ENCODE measurements at regions not wholly inside any gene's neighbourhood (a gene's known extent, or its start where the extent isn't known, plus 50 kb on each side); places are given as distances from the start of the nearest gene placed in this dataset.
"Not testable (repeated sequence)": the region's sequence is repeated elsewhere in the genome, so short reads cannot be mapped to it uniquely, and the experiment has no call there.

DNA sequence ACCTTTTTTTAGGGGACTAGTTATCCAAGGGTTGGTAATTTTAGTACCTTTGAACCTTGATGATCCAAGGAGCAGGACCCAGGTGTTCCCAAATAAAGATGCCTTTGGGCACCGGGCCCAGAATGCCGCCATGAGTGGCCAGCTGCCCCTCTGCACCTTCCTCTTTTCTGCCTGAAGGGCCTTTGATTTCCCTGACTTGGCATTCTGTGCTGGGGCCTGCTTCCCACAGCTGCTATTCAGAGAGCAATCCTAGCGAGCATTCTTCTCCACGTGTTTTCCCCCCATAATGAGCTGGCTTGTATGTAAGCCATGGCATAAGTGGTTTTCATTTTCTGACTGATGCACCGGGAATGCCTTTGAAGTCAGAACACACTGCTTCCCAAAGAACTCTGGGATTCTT lies 82.6 kb upstream of the IKBKE start:
- H3K4me1 ChIP-seq (ENCODE audit: insufficient read depth, low read length); H3K4me3 ChIP-seq (ENCODE audit: low read length); H3K4me1 Mint-ChIP-seq (ENCODE audit: low read depth); H3K27me3 Mint-ChIP-seq; CTCF ChIA-PET; H3K27me3 ChIP-seq (ENCODE audit: control insufficient read depth in 1 of 2, insufficient read depth in 2 of 2, low read length in 2 of 2); H3K27ac Mint-ChIP-seq; H3K27ac ChIP-seq (ENCODE audit: low read depth in 1 of 2, low read length in 2 of 2); ATAC-seq (ENCODE audit: poor library complexity); intact Hi-C loops (cut with DNase I, micrococcal nuclease); H3K36me3 ChIP-seq (ENCODE audit: insufficient read depth, low read length); H3K9me3 ChIP-seq (ENCODE audit: control insufficient read depth in 1 of 2, insufficient read depth in 1 of 2, low read length in 2 of 2); DNase-seq; POLR2A ChIA-PET; H3K36me3 Mint-ChIP-seq (ENCODE audit: low read depth); H3K4me3 Mint-ChIP-seq; H3K9me3 Mint-ChIP-seq: not testable (repeated sequence)

DNA sequence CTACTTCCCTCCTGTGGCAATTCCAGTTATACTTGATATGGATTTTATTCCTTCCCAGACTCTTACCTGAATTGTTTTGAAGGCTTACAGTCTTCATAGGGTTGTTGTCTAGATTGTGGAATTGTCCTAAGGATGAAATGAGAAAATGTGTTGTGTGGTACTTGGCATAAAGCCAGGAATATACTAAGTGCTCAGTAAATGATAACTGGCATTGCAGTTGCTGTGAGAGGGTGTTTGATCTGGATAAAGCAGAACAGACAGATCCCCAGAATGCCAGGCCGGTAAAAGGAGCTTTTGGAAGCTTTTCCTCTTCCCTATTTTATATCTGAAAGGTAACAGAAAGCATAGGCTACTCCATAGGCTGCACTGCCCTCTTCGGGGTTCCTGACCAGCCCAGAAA lies 78.4 kb upstream of the IKBKE start:
- H3K36me3 Mint-ChIP-seq (ENCODE audit: low read depth); H3K4me3 Mint-ChIP-seq; ATAC-seq (ENCODE audit: poor library complexity); H3K4me1 ChIP-seq (ENCODE audit: insufficient read depth, low read length); CTCF ChIA-PET; H3K36me3 ChIP-seq (ENCODE audit: insufficient read depth, low read length); intact Hi-C loops (cut with DNase I, micrococcal nuclease); H3K4me3 ChIP-seq (ENCODE audit: low read length); H3K9me3 ChIP-seq (ENCODE audit: control insufficient read depth in 1 of 2, insufficient read depth in 1 of 2, low read length in 2 of 2); H3K27me3 ChIP-seq (ENCODE audit: control insufficient read depth in 1 of 2, insufficient read depth in 2 of 2, low read length in 2 of 2); H3K9me3 Mint-ChIP-seq; H3K27ac ChIP-seq (ENCODE audit: low read depth in 1 of 2, low read length in 2 of 2); H3K4me1 Mint-ChIP-seq (ENCODE audit: low read depth); H3K27me3 Mint-ChIP-seq; H3K27ac Mint-ChIP-seq; POLR2A ChIA-PET; DNase-seq: not testable (repeated sequence)

DNA sequence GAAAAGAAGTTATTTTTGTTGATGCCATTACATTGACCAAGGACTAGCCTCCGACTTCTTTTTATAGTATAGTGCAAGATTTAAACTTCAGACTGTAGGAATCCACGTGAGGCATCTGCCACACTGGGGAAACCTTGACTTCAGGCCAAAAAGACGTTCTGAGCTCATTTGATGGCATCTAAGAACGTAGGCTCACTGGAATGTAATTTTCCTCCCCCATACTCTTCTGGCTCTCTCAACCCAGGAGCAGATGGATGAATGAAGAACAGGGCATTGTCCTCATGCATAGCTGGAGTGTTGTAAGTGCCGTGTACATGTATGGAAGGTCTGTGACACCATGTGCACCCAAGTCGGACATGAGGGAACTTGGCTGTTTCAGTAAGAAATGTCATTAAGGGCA lies 72.8 kb upstream of the IKBKE start:
- H3K27ac Mint-ChIP-seq, result not testable (repeated sequence)

DNA sequence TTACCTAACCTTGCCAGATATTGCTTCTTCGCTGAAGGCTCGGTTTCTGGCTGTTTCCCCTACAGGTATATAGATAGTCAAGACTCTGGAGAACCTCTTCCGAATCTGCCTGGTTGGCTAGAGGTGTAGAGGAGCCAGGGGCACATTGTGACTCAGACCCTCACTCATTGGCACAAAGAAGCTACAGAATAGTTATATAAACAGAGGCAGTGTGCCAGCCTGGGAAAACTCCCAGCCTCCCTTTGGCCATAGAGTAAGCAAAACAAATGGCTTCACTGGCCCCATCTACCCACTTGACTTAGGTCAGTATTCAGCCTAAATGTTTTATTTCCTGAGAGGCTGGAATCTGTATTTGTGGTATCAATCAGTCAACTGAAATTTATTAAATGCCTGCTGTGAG lies 72.0 kb upstream of the IKBKE start:
- H3K27me3 Mint-ChIP-seq; DNase-seq; POLR2A ChIA-PET; CTCF ChIA-PET; H3K4me3 ChIP-seq (ENCODE audit: low read length); ATAC-seq (ENCODE audit: poor library complexity); H3K4me1 ChIP-seq (ENCODE audit: insufficient read depth, low read length); H3K9me3 ChIP-seq (ENCODE audit: control insufficient read depth in 1 of 2, insufficient read depth in 1 of 2, low read length in 2 of 2); H3K27ac ChIP-seq (ENCODE audit: low read depth in 1 of 2, low read length in 2 of 2); H3K27me3 ChIP-seq (ENCODE audit: control insufficient read depth in 1 of 2, insufficient read depth in 2 of 2, low read length in 2 of 2); H3K36me3 ChIP-seq (ENCODE audit: insufficient read depth, low read length); H3K9me3 Mint-ChIP-seq; H3K36me3 Mint-ChIP-seq (ENCODE audit: low read depth); H3K27ac Mint-ChIP-seq; intact Hi-C loops (cut with DNase I, micrococcal nuclease); H3K4me1 Mint-ChIP-seq (ENCODE audit: low read depth); H3K4me3 Mint-ChIP-seq: not testable (repeated sequence)

More for the DNA sequence above, 72.8 kb upstream of the IKBKE start:
- ATAC-seq (ENCODE audit: poor library complexity); H3K4me3 Mint-ChIP-seq; H3K36me3 Mint-ChIP-seq (ENCODE audit: low read depth); H3K27me3 Mint-ChIP-seq; H3K9me3 Mint-ChIP-seq; POLR2A ChIA-PET; CTCF ChIA-PET; H3K9me3 ChIP-seq (ENCODE audit: control insufficient read depth in 1 of 2, insufficient read depth in 1 of 2, low read length in 2 of 2); H3K4me3 ChIP-seq (ENCODE audit: low read length); intact Hi-C loops (cut with DNase I, micrococcal nuclease); H3K36me3 ChIP-seq (ENCODE audit: insufficient read depth, low read length); DNase-seq; H3K27ac ChIP-seq (ENCODE audit: low read depth in 1 of 2, low read length in 2 of 2); H3K4me1 Mint-ChIP-seq (ENCODE audit: low read depth); H3K27me3 ChIP-seq (ENCODE audit: control insufficient read depth in 1 of 2, insufficient read depth in 2 of 2, low read length in 2 of 2); H3K4me1 ChIP-seq (ENCODE audit: insufficient read depth, low read length): not testable (repeated sequence)

DNA sequence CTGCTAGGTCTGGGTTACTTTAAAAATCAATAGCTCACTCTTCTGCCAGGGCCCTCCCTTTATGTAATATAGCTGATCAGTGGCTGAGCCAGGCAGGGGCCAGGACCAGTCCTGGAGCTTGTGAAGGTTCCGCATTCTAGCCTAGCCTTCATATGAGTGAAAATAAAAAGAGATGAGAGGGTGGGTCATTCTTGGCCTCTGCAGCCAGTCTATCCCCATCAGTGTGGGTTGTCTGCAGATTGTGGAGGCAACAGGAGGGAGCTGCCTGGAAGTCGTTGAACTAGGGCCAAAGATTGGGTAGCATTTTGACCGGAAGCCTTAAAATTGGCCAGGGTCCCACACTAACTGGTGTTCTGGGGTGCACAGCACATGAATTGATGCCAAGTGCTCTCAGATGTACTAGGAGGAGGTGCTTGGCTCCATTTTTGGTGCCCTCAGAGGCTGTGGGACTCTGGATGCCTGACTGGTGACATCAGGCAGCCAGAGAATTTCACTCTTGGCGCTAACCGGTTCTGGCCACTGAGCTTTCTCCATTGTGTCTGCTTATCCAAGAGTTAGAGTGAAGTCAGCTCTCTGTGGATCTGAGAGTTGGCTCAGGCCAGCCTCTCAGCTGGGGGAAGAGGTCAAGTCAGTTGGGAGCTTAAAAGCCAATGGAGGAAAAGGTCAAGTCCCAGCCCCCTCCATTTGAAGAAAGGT lies 66.5 kb upstream of the IKBKE start:
- H3K4me1 Mint-ChIP-seq (ENCODE audit: low read depth); H3K9me3 ChIP-seq (ENCODE audit: control insufficient read depth in 1 of 2, insufficient read depth in 1 of 2, low read length in 2 of 2); POLR2A ChIA-PET; H3K27ac Mint-ChIP-seq; H3K27me3 ChIP-seq (ENCODE audit: control insufficient read depth in 1 of 2, insufficient read depth in 2 of 2, low read length in 2 of 2); H3K4me3 ChIP-seq (ENCODE audit: low read length); H3K27me3 Mint-ChIP-seq; H3K36me3 Mint-ChIP-seq (ENCODE audit: low read depth); H3K4me3 Mint-ChIP-seq; H3K36me3 ChIP-seq (ENCODE audit: insufficient read depth, low read length); ATAC-seq (ENCODE audit: poor library complexity); H3K4me1 ChIP-seq (ENCODE audit: insufficient read depth, low read length); H3K9me3 Mint-ChIP-seq; CTCF ChIA-PET; intact Hi-C loops (cut with DNase I, micrococcal nuclease); DNase-seq; H3K27ac ChIP-seq (ENCODE audit: low read depth in 1 of 2, low read length in 2 of 2): not testable (repeated sequence)

DNA sequence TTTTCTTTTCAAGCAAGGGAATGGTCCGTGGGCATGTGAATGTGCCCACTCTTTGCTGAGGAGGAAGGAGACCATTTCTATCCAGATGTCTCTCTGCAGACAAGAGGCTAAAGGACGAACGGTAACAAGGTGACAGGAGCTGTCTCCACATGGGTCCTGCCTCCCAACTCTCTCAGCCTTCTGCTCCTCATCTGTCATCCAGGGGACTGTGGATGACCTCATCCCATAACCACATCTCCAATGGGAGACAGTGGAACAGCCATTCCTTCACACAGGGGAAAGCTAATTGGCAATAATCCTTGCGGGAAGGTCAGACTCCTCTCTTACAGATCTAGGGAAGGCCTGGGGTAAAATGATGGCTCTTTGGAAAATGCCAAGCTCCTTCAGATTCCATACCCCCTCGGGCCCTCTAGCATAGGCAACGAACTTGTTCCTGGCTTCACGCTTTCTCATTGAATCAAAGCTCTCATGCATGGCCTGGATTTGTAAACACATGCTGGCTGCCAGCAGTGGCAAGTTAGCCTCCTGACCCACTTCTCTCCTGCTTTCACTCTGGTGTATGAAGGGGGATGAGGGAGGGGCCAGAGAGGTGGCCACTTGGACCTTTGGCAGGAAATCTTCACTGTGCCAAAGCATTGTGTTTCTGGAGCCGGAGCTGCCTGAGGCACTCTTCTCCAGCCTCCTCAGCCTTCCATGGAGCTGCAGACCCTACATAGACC lies 65.8 kb upstream of the IKBKE start:
- ATAC-seq (ENCODE audit: poor library complexity); H3K36me3 ChIP-seq (ENCODE audit: insufficient read depth, low read length); H3K27ac ChIP-seq (ENCODE audit: low read depth in 1 of 2, low read length in 2 of 2); H3K4me1 ChIP-seq (ENCODE audit: insufficient read depth, low read length); H3K27me3 ChIP-seq (ENCODE audit: control insufficient read depth in 1 of 2, insufficient read depth in 2 of 2, low read length in 2 of 2); CTCF ChIA-PET; intact Hi-C loops (cut with DNase I, micrococcal nuclease); H3K36me3 Mint-ChIP-seq (ENCODE audit: low read depth); H3K4me3 Mint-ChIP-seq; H3K27me3 Mint-ChIP-seq; H3K4me1 Mint-ChIP-seq (ENCODE audit: low read depth); H3K4me3 ChIP-seq (ENCODE audit: low read length); POLR2A ChIA-PET; H3K9me3 ChIP-seq (ENCODE audit: control insufficient read depth in 1 of 2, insufficient read depth in 1 of 2, low read length in 2 of 2); H3K9me3 Mint-ChIP-seq; H3K27ac Mint-ChIP-seq; DNase-seq: not testable (repeated sequence)

DNA sequence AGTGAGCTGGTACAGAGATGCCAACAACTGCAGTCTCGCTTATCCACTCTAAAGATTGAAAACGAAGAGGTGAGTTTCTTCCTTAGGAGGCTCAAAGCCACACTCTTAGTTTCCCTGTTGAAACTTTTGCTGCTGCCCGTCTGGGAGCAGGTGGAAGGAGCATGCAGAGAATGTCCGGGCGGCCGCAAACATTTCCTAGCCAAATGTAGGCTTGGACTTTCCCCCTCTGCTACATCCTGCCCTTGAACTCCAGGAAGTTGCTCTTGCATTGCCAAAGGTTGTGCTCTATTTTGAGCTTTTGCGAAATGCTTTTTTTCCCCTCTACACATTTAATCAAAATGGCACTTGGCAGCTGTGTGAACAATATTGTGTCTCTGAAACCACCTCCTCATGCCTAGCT lies 65.0 kb upstream of the IKBKE start:
- H3K4me3 ChIP-seq (ENCODE audit: low read length); intact Hi-C loops (cut with DNase I, micrococcal nuclease); H3K27ac ChIP-seq (ENCODE audit: low read depth in 1 of 2, low read length in 2 of 2); H3K9me3 Mint-ChIP-seq; H3K27me3 Mint-ChIP-seq; H3K27ac Mint-ChIP-seq; H3K36me3 ChIP-seq (ENCODE audit: insufficient read depth, low read length); H3K9me3 ChIP-seq (ENCODE audit: control insufficient read depth in 1 of 2, insufficient read depth in 1 of 2, low read length in 2 of 2); H3K36me3 Mint-ChIP-seq (ENCODE audit: low read depth); DNase-seq; ATAC-seq (ENCODE audit: poor library complexity); H3K4me1 Mint-ChIP-seq (ENCODE audit: low read depth); H3K4me3 Mint-ChIP-seq; H3K27me3 ChIP-seq (ENCODE audit: control insufficient read depth in 1 of 2, insufficient read depth in 2 of 2, low read length in 2 of 2); H3K4me1 ChIP-seq (ENCODE audit: insufficient read depth, low read length); CTCF ChIA-PET; POLR2A ChIA-PET: not testable (repeated sequence)
